ENCODE measurements at regions not wholly inside any gene's neighbourhood (a gene's known extent, or its start where the extent isn't known, plus 50 kb on each side); places are given as distances from the start of the nearest gene placed in this dataset.

DNA sequence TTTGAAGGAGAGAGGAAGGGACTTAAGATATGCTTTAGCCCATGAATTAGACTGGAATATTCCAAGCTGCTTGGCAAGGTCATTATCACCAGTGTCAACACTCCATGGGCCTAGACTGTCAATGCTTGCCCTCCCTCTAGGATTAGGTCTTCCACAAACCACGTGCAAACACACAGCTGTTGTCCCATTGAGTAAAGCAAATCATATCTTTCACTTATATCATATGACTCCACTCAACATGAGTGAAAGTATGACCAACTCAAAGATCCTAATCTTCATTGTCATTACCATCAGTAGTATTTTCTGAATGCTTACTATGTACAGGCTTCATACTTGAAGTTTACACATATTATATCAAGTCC lies 57.0 kb upstream of the GRAMD2B start:
- DNase-seq, result no peak

DNA sequence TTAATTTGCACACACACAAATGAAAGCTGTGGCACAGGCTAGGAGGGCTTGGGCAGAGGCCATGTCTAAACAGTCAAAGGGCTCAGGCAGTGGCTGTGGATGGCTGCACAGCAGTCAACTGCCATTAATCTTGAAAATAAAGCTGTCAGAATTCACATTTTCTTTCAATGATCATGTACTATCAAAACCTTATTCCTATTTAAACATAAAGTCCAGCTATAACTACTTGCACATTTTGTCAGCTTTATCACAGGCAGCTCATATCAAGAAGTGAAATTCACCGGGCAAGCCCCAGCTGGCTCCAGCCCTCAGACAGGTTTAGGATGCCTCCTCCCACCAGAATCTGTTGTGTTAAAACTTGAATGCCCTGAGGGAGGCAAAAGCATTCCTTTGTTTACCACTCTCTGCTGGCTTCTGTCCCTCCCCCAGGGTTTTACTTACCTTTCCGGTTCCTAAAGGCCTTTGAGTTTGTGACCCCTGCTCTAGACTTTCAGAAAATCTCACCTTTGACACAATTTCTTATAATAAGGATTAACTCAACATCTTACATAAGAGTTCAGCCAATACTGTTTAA lies 54.9 kb upstream of the GRAMD2B start:
- DNase-seq, result no peak

DNA sequence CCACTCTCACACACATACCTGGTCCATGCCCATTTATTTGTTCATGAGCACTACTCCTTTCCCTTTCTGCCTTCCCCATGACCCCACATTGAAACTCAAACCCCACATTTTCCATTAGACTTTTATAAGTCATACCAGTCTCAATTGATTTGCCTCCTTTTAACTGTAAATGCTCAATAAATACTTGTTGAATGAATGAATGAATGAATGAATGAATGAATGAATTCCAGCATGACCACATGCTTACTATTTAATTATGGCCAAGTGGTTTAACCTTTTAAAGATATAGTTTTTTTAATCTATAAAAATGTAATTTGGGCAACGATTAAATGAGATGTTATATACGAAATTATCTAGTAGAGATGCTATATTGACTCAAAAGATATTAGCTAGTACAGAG lies 54.1 kb upstream of the GRAMD2B start:
- DNase-seq, result no peak

DNA sequence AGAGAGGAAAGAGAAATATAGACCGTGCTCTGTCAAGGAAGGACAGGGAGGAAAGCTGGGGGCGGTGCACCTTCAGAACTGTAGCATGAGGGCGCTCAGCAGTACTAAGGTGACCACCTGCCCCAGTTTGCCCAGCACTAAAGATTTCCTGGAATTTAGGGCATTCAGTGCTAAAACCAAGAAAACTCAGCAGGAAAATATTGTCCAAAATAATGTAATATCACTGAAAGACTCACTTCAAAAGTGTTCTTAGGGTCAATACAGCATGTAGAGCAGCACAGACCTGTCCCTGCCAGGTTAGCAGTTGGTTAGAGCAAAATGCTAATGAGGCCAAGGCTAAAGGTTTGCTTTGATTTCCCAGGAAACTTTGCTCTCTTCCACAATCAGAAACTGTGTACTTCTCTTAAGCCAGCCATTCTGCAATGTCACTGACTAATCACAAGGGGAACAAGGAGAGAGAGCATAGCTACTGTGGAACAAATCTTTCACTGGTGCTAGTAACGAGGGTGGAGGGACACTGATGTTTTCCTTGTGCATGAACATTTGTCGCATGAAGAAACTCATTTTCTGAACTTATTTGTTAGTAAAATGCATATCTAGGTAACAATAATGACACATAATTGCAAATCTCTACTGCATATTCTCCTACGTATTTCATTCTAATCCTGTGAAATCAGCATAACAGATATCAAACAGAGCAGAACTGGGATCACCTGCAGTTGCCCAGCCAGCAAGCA lies 53.0 kb upstream of the GRAMD2B start:
- no peak for DNase-seq

DNA sequence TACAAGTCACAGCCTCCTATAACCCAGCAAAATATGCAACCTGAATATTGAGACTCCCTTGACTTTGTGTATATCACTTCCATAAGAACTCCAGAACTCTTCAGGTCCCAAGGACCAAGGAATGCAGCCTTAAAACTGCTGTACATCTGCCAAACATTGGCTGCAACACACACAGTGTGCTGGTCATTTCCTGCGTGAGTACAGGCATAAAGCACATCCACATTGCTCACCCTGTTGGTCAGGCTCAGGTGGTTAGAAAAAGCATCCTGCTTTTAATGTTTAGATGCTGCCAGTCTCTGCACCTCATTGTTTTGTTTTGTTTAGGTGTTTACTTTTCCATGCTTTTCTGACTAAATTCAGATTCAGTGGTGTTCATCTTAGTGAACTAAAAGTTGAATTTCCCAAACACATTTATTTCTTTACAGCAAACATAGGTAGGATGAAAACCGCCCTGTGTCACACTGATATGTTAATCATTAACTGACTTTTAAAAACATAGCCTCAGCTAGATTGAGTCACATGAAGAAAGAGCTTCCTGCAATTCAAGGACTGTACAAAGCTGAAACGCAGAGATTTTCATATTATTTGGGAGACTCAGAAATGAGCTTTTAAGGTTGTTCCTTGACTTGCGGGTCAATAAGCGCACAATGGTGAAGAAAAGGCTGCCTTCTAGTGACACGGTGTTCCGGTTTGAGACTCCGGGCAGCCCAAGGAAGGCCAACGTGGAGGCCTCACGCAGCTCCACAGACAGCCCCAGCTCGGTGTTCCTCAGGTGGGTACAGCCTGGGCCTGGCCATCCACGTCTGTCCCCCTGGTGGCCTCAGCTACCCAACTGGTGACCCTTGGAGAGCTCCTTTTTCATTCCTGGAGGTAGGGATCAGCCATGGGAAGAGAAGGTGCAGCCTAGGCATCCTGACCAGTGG lies 52.2 kb upstream of the GRAMD2B start:
- no peak for DNase-seq

DNA sequence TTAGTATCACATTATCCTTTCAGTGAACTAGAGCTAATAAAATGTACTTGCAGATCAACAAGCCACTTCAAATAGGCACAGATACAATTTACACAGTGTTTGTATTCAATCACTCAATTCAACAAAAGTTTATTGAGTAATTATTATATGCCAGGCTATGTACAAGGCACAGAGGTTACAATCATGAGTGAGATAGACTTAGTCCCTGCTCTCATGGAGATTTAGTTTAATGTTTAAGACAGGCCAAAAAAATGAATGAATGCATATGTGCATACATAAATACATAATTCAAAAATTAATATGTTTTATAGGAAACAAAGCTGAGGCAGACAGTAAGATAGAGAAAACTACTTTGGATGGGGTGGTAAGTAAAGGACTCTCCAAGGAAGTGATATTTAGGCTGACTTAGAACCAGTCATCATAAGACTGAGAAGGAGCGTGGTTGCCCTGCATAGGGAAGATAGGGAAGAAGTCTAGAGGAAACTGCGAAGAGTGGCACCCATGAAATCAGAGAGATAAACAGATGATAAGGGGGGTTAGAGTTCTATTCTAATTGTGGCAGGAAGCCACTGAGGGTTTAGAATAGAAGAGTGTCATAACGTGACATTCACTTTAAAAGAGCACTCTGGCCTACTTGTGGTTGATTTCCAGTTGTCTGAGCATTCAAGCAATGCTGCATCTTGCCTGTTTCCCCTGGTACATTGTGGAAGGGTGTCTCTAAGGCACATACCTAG lies 49.7 kb upstream of the GRAMD2B start:
- no peak for DNase-seq
